DND-41 (cell line): ENCODE measurements at regions not wholly inside any gene's neighbourhood (a gene's known extent, or its start where the extent isn't known, plus 50 kb on each side); places are given as distances from the start of the nearest gene placed in this dataset.

Experiments used
- EZH2 ChIP-seq: IDR thresholded peaks from 3 replicates; pipeline ENCODE4 v1.6.1; 2012; ENCODE audit warnings: borderline replicate concordance, low read depth, mild to moderate bottlenecking, moderate library complexity, low read length, inconsistent platforms; ENCODE audit not compliant: severe bottlenecking
- TF ChIP-seq, protein P1 (sequence below): IDR thresholded peaks from 2 replicates; pipeline ENCODE4 v1.5.1; 2012; ENCODE audit warnings: borderline replicate concordance, low read length, moderate library complexity, mild to moderate bottlenecking; ENCODE audit not compliant: poor library complexity, severe bottlenecking; ENCODE audit errors: extremely low read depth

- no peak for TF ChIP-seq EZH2
- TF ChIP-seq, protein P1, sequence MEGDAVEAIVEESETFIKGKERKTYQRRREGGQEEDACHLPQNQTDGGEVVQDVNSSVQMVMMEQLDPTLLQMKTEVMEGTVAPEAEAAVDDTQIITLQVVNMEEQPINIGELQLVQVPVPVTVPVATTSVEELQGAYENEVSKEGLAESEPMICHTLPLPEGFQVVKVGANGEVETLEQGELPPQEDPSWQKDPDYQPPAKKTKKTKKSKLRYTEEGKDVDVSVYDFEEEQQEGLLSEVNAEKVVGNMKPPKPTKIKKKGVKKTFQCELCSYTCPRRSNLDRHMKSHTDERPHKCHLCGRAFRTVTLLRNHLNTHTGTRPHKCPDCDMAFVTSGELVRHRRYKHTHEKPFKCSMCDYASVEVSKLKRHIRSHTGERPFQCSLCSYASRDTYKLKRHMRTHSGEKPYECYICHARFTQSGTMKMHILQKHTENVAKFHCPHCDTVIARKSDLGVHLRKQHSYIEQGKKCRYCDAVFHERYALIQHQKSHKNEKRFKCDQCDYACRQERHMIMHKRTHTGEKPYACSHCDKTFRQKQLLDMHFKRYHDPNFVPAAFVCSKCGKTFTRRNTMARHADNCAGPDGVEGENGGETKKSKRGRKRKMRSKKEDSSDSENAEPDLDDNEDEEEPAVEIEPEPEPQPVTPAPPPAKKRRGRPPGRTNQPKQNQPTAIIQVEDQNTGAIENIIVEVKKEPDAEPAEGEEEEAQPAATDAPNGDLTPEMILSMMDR: no peak
Observed at GRCh38 chr13:22412452-22412851, 741.6 kb downstream of the FGF9 start.
